Neural cell (in vitro differentiated cells): ENCODE measurements at regions not wholly inside any gene's neighbourhood (a gene's known extent, or its start where the extent isn't known, plus 50 kb on each side); places are given as distances from the start of the nearest gene placed in this dataset.

ENCODE experiments used
- EZH2 ChIP-seq: fragments of 200-600, 300-800 bp; shearing (Covaris generic), sonication (generic); IDR thresholded peaks from 2 replicates; pipeline ENCODE4 v1.6.1; 2014; ENCODE audit warnings: antibody characterized with exemption, low read length, borderline replicate concordance, mild to moderate bottlenecking; ENCODE audit not compliant: insufficient read depth, poor library complexity, severe bottlenecking
- TF ChIP-seq, protein P1 (sequence below): IDR thresholded peaks from 2 replicates; pipeline ENCODE4 v1.6.1; 2012; ENCODE audit warnings: borderline replicate concordance
- TF ChIP-seq, protein P2 (sequence below): fragments of 450-650 bp; IDR thresholded peaks from 2 replicates; pipeline ENCODE4 v1.5.1; 2014; ENCODE audit warnings: antibody characterized with exemption, mild to moderate bottlenecking, moderate library complexity; ENCODE audit not compliant: poor library complexity, severe bottlenecking

DNA sequence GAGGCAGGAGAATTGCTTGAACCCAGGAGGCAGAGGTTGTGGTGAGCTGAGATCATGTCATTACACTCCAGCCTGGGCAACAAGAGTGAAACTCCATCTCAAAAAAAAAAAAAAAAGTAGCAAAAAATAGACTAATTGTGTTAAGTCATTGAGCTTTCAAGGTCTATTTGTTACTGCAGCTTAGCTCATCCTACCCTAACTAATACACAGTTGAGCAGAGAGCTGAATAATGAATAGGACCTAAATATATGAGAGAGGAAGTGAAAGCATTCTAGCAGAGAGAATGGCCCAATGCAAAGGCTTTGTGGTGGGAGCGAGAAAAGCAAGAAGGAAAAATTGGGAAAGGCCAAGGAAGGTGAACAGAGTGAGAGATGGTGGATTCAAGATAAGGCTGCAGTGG lies 128.3 kb downstream of the AXIN2 start:
- TF ChIP-seq, protein P1, sequence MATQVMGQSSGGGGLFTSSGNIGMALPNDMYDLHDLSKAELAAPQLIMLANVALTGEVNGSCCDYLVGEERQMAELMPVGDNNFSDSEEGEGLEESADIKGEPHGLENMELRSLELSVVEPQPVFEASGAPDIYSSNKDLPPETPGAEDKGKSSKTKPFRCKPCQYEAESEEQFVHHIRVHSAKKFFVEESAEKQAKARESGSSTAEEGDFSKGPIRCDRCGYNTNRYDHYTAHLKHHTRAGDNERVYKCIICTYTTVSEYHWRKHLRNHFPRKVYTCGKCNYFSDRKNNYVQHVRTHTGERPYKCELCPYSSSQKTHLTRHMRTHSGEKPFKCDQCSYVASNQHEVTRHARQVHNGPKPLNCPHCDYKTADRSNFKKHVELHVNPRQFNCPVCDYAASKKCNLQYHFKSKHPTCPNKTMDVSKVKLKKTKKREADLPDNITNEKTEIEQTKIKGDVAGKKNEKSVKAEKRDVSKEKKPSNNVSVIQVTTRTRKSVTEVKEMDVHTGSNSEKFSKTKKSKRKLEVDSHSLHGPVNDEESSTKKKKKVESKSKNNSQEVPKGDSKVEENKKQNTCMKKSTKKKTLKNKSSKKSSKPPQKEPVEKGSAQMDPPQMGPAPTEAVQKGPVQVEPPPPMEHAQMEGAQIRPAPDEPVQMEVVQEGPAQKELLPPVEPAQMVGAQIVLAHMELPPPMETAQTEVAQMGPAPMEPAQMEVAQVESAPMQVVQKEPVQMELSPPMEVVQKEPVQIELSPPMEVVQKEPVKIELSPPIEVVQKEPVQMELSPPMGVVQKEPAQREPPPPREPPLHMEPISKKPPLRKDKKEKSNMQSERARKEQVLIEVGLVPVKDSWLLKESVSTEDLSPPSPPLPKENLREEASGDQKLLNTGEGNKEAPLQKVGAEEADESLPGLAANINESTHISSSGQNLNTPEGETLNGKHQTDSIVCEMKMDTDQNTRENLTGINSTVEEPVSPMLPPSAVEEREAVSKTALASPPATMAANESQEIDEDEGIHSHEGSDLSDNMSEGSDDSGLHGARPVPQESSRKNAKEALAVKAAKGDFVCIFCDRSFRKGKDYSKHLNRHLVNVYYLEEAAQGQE, result no peak
- no peak for TF ChIP-seq EZH2
- TF ChIP-seq, protein P2, sequence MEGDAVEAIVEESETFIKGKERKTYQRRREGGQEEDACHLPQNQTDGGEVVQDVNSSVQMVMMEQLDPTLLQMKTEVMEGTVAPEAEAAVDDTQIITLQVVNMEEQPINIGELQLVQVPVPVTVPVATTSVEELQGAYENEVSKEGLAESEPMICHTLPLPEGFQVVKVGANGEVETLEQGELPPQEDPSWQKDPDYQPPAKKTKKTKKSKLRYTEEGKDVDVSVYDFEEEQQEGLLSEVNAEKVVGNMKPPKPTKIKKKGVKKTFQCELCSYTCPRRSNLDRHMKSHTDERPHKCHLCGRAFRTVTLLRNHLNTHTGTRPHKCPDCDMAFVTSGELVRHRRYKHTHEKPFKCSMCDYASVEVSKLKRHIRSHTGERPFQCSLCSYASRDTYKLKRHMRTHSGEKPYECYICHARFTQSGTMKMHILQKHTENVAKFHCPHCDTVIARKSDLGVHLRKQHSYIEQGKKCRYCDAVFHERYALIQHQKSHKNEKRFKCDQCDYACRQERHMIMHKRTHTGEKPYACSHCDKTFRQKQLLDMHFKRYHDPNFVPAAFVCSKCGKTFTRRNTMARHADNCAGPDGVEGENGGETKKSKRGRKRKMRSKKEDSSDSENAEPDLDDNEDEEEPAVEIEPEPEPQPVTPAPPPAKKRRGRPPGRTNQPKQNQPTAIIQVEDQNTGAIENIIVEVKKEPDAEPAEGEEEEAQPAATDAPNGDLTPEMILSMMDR, result no peak
